ENCODE measurements at regions not wholly inside any gene's neighbourhood (a gene's known extent, or its start where the extent isn't known, plus 50 kb on each side); places are given as distances from the start of the nearest gene placed in this dataset.

- TF ChIP-seq FOXA1 (IDR thresholded peaks at IDR 0.05): no peak
- TF ChIP-seq L3MBTL2 (conservative IDR thresholded peaks at IDR 0.05): no peak
- TF ChIP-seq TARDBP (IDR thresholded peaks at IDR 0.05): no peak
- no peak for TF ChIP-seq SUZ12 (IDR thresholded peaks at IDR 0.05)
- TF ChIP-seq FOXM1 (IDR thresholded peaks at IDR 0.05; ENCODE audit: borderline replicate concordance): no peak
- no peak for TF ChIP-seq ELF4 (IDR thresholded peaks at IDR 0.05)
- TF ChIP-seq PKNOX1 (IDR thresholded peaks at IDR 0.05): no peak
- TF ChIP-seq SP1 (IDR thresholded peaks at IDR 0.05): no peak
Observed at GRCh38 chr1:47522935-47523834, 85.3 kb downstream of the FOXD2 start.

Data from HEK293T (cell line).